ENCODE measurements at regions not wholly inside any gene's neighbourhood (a gene's known extent, or its start where the extent isn't known, plus 50 kb on each side); places are given as distances from the start of the nearest gene placed in this dataset.

GRCh38 chr21:38985568-38986378, 180.0 kb downstream of the ETS2 start:
- no TSS peak for BruUV-seq (replicated peaks)
- Histone ChIP-seq H2AFZ (ENCODE audit: low read depth, low read length) (no peak overlapping the region), H3K4me1 (ENCODE audit: control insufficient read depth, extremely low read depth, insufficient read depth, low read length) (peaks cover 19% of the 10 kb centered on the region), H3K9me1 (replicated peaks; ENCODE audit: control insufficient read depth, extremely low read depth, insufficient read depth, low read length) (no peaks in the 10 kb centered on the region), H3K27ac (ENCODE audit: insufficient read depth, low read depth, low read length) (no peak overlapping the region), H3K79me2 (ENCODE audit: control insufficient read depth, insufficient read depth, low read length) (no peaks in the 10 kb centered on the region), H3K9me3 (replicated peaks; ENCODE audit: control insufficient read depth, insufficient read depth, low read length) (no peaks in the 10 kb centered on the region), H3K27me3 (ENCODE audit: control insufficient read depth in 2 of 2, insufficient read depth in 2 of 2, low read length in 2 of 2) (no peaks in the 10 kb centered on the region), H3K36me3 (ENCODE audit: control insufficient read depth in 2 of 2, extremely low read depth in 1 of 2, insufficient read depth in 2 of 2, low read length in 2 of 2) (no peaks in the 10 kb centered on the region), H3K4me3 (replicated peaks in 1 of 3; ENCODE audit: insufficient read depth in 1 of 3, low read depth in 1 of 3, low read length in 3 of 3) (no peak overlapping the region), H3K9ac (replicated peaks; ENCODE audit: extremely low read depth, insufficient read depth, low read length) (no peak overlapping the region), H4K20me1 (replicated peaks; ENCODE audit: control insufficient read depth, extremely low read depth, insufficient read depth, low read length) (no peaks in the 10 kb centered on the region), H3K4me2 (ENCODE audit: insufficient read depth, low read length) (no peak overlapping the region)
- FAIRE-seq (no peak), DNase-seq (ENCODE audit: low read depth, low spot score) (no peak)
- intact Hi-C loops (cut with micrococcal nuclease), result no loop called here
- dilution Hi-C loops (cut with MboI; ENCODE audit: extremely low pct_ligation_motif_present, low sequenced_read_pairs), result no loop called here
- CTCF ChIA-PET, result no interaction called here
- POLR2A ChIA-PET, result no interaction called here
- no peak for TF ChIP-seq MYC (IDR thresholded peaks at IDR 0.05; ENCODE audit: low read depth, low read length)
- TF ChIP-seq, protein P1, sequence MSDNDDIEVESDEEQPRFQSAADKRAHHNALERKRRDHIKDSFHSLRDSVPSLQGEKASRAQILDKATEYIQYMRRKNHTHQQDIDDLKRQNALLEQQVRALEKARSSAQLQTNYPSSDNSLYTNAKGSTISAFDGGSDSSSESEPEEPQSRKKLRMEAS (IDR thresholded peaks at IDR 0.05; ENCODE audit: insufficient read depth, insufficient read length), result no peak
- TF ChIP-seq FOS (IDR thresholded peaks at IDR 0.05; ENCODE audit: borderline replicate concordance, insufficient read depth, low read length), result no peak
- no peak for TF ChIP-seq JUN (IDR thresholded peaks at IDR 0.05; ENCODE audit: borderline replicate concordance, insufficient read depth, insufficient read length, low read depth)
- TF ChIP-seq POLR2A (IDR thresholded peaks at IDR 0.05; ENCODE audit: low read depth, low read length), result no peak
- TF ChIP-seq EZH2 (IDR thresholded peaks at IDR 0.05; ENCODE audit: borderline replicate concordance, low read depth, low read length, severe bottlenecking), result no peak
- no peak for TF ChIP-seq POLR2AphosphoS5 (IDR thresholded peaks at IDR 0.05; ENCODE audit: insufficient read depth, low read depth, low read length)
- TF ChIP-seq, protein P2, sequence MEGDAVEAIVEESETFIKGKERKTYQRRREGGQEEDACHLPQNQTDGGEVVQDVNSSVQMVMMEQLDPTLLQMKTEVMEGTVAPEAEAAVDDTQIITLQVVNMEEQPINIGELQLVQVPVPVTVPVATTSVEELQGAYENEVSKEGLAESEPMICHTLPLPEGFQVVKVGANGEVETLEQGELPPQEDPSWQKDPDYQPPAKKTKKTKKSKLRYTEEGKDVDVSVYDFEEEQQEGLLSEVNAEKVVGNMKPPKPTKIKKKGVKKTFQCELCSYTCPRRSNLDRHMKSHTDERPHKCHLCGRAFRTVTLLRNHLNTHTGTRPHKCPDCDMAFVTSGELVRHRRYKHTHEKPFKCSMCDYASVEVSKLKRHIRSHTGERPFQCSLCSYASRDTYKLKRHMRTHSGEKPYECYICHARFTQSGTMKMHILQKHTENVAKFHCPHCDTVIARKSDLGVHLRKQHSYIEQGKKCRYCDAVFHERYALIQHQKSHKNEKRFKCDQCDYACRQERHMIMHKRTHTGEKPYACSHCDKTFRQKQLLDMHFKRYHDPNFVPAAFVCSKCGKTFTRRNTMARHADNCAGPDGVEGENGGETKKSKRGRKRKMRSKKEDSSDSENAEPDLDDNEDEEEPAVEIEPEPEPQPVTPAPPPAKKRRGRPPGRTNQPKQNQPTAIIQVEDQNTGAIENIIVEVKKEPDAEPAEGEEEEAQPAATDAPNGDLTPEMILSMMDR (IDR thresholded peaks at IDR 0.05; ENCODE audit: extremely low read depth in 1 of 2, insufficient read depth in 1 of 2, low read depth in 1 of 2, low read length in 2 of 2), result no peak
- TF ChIP-seq GATA2 (IDR thresholded peaks at IDR 0.05; ENCODE audit: insufficient read depth, insufficient read length, low read depth, low read length), result no peak

Data from endothelial cell of umbilical vein (primary cell).